AG04449 (cell line): ENCODE measurements at regions not wholly inside any gene's neighbourhood (a gene's known extent, or its start where the extent isn't known, plus 50 kb on each side); places are given as distances from the start of the nearest gene placed in this dataset.

Experiments used
- CTCF ChIA-PET: fragments of 350-600 bp; formaldehyde crosslinking; extraction: SDS; loops from one replicate; lab custom pipeline; 2021; ENCODE audit warnings: antibody characterized with exemption; lab: Yijun Ruan, JAX
- POLR2A ChIA-PET: fragments of 400-600, 350-600 bp; formaldehyde crosslinking; extraction: SDS; loops from one replicate; lab custom pipeline; 2020; ENCODE audit warnings: antibody characterized with exemption, inconsistent platforms; lab: Yijun Ruan, JAX
- DNase-seq: peaks from one replicate; pipeline ENCODE4 v3.0.0-alpha.2; 2010; ENCODE audit warnings: low read depth, low spot score
- H3K4me3 ChIP-seq: 2 replicates; pipeline ENCODE4 v1.5.1; 2011; ENCODE audit warnings: low read depth, mild to moderate bottlenecking, control low read depth, low read length
- TF ChIP-seq, protein P1 (sequence below): IDR thresholded peaks from one replicate; pipeline ENCODE4 v1.5.1; 2011; ENCODE audit warnings: mild to moderate bottlenecking, moderate library complexity, low read length, control low read depth, inconsistent platforms; ENCODE audit not compliant: insufficient read depth; ENCODE audit errors: missing control alignments

- CTCF ChIA-PET = no interaction called here
- no peak overlapping the region for H3K4me3 ChIP-seq
- DNase-seq = no peak
- POLR2A ChIA-PET = no interaction called here
- TF ChIP-seq, protein P1, sequence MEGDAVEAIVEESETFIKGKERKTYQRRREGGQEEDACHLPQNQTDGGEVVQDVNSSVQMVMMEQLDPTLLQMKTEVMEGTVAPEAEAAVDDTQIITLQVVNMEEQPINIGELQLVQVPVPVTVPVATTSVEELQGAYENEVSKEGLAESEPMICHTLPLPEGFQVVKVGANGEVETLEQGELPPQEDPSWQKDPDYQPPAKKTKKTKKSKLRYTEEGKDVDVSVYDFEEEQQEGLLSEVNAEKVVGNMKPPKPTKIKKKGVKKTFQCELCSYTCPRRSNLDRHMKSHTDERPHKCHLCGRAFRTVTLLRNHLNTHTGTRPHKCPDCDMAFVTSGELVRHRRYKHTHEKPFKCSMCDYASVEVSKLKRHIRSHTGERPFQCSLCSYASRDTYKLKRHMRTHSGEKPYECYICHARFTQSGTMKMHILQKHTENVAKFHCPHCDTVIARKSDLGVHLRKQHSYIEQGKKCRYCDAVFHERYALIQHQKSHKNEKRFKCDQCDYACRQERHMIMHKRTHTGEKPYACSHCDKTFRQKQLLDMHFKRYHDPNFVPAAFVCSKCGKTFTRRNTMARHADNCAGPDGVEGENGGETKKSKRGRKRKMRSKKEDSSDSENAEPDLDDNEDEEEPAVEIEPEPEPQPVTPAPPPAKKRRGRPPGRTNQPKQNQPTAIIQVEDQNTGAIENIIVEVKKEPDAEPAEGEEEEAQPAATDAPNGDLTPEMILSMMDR = no peak
Observed at GRCh38 chr2:57876313-57876712, 170.3 kb upstream of the VRK2 start.

DNA sequence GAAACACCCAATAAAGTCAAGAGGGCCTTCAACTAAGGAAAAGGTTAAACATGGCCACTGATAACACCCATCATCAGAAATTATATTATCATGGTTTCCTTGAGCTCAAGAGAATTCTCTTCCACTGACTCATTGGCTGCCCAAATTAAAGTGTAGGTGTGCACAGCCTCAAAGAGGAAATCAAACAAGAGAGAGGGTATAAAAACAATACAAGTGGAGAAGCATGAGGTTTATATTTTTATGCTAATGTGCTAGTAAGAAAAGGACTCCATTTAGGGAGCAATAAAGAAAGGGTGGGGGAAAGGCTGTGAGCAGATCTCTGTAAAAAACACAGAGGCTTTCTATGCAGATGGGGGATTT, 168.8 kb upstream of the VRK2 start:
- TF ChIP-seq, protein P1 = no peak
- no peak for DNase-seq
- no peak overlapping the region for H3K4me3 ChIP-seq
- POLR2A ChIA-PET = no interaction called here
- CTCF ChIA-PET = no interaction called here

DNA sequence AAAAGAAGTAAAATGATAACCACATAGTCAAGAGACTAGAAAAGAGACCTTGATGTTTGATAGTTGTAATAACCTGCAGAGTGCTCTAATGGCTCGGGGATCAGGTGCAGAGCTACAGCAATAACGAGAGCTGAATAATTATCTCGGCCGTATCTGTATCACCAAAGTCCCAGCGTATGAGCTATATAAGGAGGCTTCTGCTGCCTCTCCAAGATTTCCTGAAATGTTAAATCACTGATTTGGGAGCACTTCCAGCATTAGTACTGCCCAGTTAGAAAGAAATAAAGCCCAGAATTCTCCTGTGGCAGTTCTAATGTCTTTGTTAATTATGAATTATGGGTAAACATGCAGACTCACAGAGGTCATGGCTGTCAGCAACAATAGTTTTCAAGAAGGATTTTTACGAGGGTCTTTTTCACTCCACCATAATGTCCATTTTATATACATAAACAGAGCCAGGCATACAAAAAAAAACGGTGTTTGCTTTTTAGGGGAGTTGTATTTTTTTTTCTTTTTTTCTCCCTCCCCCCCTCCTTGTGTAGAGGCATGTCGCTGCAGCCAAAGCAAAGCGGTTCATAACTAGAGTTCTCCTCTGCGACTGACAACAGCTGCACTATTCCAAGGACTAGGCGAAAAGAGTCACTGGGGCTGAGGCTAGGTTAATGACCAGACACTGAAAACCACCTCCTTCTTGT, 168.3 kb upstream of the VRK2 start:
- CTCF ChIA-PET = no interaction called here
- no peak overlapping the region for H3K4me3 ChIP-seq
- TF ChIP-seq, protein P1 = no peak
- no peak for DNase-seq
- POLR2A ChIA-PET = no interaction called here

DNA sequence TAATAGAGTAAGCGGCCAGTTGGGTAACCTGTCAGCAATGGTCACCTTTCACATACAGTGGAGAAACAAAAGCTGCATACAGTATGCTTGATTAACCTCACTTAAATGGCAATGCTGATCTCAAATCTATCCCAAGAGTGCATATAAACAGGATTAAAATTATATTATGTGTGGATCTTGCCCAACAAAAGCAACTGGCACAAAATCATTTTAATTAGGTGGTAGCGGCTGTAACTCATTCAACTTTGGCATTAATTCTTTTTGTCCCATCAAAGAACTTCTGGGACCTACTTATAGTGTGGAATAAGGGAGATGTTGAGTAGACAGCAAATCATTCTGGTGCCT, 167.8 kb upstream of the VRK2 start:
- TF ChIP-seq, protein P1 = no peak
- no peak overlapping the region for H3K4me3 ChIP-seq
- ChIA-PET CTCF (no interaction called here), POLR2A (no interaction called here)
- no peak for DNase-seq

- no peak overlapping the region for H3K4me3 ChIP-seq
- ChIA-PET POLR2A (no interaction called here), CTCF (interaction anchor here (0.9 kb wide), 1 partner anchor 28 kb away, joined by 3 read pairs; no protein-coding TSS in a partner anchor)
- TF ChIP-seq, protein P1 = no peak
- no peak for DNase-seq
Observed at GRCh38 chr2:57880446-57880845, 166.2 kb upstream of the VRK2 start.

GRCh38 chr2:57880967-57881366, 165.6 kb upstream of the VRK2 start:
- POLR2A ChIA-PET = no interaction called here
- CTCF ChIA-PET = interaction anchor here (0.9 kb wide), 1 partner anchor 28 kb away, joined by 3 read pairs; no protein-coding TSS in a partner anchor
- DNase-seq = no peak
- TF ChIP-seq, protein P1 = no peak
- no peak overlapping the region for H3K4me3 ChIP-seq
